Myocyte (in vitro differentiated cells): ENCODE measurements at regions not wholly inside any gene's neighbourhood (a gene's known extent, or its start where the extent isn't known, plus 50 kb on each side); places are given as distances from the start of the nearest gene placed in this dataset.

Experiments used
- DNase-seq: peaks from one replicate; pipeline ENCODE4 v3.0.0-alpha.2; 2012; ENCODE audit warnings: low read depth

GRCh38 chr3:1551741-1552140 lies 458.9 kb downstream of the CNTN6 start:
- DNase-seq, result no peak

- DNase-seq, result no peak
Observed at GRCh38 chr3:1552831-1553230, 460.0 kb downstream of the CNTN6 start.

DNA sequence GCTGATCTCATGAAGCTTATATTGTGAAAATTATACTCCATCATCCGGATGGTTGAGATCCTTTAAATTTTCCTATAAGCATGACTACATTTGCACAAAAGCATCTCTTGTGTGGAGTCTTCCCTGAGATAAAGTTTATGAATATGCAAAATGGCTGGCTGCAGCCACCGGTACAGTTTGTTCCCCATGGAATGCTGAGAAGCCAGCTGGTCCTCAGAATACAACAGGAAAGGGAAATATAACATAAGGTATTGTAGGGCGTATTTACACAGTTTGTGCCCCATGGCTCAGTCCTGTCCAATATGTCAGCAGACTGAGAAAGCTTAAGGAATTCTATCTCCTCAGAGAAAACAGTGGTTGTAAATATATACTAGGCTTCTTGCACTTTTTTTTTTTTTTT lies 468.6 kb downstream of the CNTN6 start:
- DNase-seq, result no peak

DNA sequence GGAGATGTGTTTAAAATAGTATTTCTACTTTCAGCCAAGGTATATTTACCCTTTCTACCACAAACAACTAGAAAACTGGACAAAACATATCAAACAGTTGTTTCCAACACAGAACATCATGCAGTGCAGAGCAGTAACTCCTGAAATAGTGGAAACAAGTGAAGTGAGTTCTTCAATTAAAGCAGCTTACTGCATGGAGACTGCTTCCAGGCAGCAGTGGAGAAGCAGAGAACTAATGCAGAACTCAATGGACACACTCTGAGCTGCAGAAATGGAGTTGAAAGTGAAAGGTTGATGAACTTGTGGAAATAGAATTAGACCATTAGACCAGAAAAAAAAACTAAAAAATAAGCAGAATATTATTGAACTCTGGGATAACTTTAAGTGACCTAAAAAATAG lies 478.9 kb downstream of the CNTN6 start:
- no peak for DNase-seq

DNA sequence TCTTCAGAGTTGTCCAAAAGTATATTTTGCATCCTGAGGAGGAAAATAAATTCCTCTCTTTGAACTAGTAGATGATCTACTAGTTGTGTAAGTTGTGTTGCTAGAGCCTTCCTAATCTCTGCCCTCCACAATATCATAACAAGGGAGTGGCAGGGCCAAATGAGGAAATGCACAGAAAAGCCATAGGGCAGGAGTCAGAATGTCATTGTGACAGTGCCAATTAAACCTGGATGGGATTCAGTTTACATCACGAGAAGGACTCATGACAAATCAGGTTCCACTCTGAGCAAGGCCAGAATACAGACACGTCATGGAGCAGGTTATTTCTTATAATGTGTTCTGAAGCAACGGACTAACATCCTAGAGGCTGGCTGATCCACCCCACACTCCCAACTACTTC lies 483.2 kb downstream of the CNTN6 start:
- DNase-seq, result no peak

DNA sequence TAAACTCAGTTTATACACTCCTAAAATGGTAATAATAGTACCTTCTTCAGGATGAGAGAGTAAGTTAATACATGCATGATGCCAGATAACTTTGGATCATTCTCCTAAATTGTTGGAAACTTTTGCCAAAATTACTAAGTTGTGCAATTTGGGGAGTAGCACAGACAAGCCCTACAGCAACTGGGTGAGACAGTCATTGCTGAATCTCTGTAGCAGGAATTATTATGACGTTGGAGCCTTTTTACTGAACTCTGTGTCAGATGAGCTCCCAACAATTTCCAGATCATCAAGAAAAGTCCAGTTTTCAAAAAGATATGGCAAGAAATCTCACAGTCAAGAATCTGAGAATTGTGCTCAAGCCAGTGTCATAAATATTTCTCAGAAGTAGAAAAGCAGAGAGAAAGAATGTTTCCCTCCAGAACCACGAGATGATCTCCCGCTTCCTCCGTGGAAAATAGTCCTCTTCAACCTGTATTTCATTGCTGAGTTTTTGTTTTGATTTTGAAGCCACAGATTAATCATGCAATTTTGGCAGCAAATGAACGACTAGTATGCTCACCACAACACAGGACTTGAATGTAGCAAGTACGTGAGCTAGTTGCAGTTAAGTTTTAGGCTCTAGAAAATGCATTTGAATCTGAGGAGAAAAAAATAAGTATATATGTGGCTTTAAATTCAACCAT lies 485.4 kb downstream of the CNTN6 start:
- no peak for DNase-seq

DNA sequence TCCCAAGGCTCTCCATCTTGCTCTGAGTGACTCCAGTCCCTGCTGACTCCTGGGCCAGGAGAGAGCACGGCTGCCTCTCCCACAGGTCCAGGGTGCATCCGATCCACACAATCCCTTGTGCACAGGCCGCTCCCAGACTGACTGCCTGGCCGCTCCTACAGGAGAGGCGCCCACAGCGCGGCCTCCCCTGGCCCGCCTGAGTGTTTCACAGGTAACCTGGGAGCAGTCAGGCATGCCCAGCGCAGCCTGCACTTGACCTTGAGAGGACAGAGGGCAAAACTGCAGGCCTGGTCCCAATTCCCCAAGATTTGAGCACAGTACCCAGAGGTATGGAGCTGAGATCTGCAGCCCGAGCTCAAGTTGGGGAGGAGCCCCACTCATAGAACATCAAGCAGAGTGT lies 490.2 kb downstream of the CNTN6 start:
- no peak for DNase-seq

GRCh38 chr3:1587426-1587825 lies 494.6 kb downstream of the CNTN6 start:
- DNase-seq, result no peak

DNA sequence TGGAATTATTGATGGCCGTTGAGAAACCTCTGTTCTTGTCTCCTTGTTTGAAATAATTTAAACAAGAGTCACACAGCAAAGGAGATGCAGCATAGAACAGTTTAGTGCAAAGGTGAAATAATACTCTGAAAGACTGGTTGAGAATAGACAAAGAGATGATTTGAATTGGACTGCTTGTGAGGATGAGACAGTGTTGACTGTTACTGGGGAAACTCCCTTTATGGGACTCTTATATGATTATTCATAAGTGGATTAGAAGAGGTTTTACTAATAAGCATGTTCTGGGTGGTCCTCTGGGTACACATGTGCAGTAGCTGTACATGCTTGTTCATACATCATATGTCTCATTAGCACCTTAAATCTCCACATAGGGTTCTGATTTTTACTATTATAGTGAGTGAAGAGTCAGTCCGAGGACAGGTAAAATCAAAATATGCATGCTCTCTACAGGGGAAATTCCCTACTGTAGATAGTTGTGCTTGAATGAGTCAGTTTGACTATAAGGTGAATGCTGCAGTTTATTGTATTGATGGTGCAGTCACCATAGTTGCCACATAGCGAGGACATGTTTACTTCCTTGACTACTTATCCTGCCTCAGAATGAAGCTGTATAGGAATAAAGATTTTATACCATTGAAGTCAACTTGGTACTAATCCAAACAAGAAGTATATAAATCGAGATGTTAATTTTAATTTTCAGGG lies 498.7 kb downstream of the CNTN6 start:
- no peak for DNase-seq

DNA sequence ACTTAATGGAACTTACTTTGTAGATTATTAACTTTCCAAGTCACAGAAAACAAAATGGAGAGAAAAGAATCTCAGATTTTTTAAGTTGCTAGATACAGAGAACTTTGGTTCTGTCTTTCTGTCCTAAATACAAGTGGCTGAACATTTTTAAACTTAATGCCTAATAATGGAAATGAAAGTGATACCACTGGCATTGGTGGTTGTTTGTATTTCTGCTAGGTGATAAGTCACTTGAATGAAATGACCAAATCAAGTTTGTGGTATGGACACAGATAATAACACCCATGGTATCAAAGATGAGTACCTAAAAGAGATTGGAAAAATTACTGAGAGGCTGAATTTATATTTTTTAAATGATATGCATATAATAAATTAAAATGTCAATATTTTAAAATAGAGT lies 502.1 kb downstream of the CNTN6 start:
- no peak for DNase-seq

GRCh38 chr3:1600206-1600605 lies 498.5 kb upstream of the CNTN4 start:
- DNase-seq, result no peak

- DNase-seq, result no peak
Observed at GRCh38 chr3:1600700-1601418, 497.8 kb upstream of the CNTN4 start.

DNA sequence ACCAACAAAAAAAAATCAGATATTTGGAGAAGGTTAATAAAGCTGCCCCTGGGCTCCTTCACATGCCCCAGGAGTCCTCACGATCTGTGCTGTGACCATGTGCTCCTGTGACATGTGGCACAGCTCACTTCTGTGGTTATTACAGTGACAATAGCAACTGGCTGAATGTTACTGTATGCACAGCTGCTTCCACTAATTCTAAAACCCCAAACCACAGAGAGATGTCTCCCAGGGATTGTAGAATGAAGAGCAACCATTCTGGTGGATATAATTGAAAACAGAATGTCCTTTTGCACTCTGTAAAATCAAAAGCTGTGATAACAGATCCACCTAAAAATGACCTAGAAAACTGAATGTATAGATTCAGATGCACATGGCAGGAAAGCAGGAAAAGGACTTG lies 489.2 kb upstream of the CNTN4 start:
- DNase-seq, result peak; percentile 44

DNA sequence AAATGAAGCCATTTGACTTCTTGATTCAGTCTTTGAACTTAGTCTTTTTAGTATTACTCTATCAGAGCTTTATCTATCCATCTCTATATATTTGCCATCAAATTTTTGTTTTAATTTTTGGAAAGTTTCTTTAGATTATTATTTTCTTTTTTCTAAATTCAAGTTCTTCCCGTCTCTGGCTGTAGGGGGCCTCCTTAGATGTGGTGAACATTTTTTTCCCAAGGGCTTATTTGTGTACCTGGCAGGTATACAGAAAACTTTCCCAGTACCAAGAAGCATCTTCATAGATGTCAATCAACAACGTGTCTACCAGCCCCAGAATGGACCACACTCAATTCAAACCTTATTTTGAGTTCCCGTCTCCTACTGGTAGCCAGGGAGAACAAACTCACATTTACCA lies 486.8 kb upstream of the CNTN4 start:
- DNase-seq, result no peak

DNA sequence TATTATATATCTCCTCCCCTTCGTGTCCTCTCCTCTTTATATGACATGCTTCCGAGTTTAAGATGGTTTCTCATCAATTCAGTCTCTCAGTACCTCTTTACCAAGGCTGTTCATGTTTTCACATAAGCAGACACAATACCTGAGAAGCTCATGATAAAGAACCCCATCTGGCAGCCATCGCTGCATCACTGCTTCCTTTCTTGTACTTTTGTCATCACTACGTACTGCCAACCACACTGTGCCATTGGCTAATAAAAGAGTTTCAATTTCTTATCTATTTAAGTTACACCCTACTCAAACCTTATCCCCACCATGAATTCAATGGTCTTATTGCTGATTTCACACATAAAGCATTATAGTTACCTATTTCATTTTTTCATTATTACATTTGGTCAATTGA lies 484.7 kb upstream of the CNTN4 start:
- no peak for DNase-seq

DNA sequence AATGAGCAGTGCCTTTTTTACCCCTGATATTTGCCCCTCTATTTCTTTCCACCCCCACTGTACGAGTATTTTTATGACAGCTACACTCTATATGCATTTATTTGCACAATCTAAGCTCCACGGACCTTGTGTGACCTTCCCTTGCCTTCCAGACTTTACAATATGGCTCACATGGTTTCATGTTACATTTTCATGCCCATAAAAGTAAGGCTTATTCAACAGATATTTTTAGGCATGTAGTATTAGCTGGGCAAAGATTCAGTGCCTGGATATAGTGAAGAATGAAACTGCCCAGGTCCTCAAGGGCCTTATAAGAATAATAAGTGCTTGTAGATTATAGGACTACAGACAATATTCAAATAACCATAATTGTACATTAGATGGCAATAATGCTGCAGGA lies 481.9 kb upstream of the CNTN4 start:
- DNase-seq, result no peak

- DNase-seq, result no peak
Observed at GRCh38 chr3:1623896-1624295, 474.8 kb upstream of the CNTN4 start.

DNA sequence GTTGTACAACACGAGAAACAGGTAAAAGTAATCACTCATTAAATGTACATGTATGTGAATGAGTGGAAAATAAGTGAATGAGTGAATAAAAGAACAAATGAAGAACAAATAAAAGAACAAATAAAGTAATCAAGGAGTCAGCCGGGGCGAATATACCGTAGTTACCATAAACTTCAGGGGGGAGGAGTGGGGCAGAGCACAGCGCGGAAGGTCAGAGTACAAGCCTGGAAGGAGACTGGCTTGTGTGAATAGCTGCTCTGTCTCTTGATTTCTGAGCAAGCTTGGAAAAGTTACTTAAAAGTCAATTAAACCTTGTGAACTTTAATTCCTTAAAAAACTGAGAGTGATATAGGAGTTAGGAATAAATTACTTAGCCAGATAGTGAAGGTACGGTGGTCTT lies 466.5 kb upstream of the CNTN4 start:
- no peak for DNase-seq

GRCh38 chr3:1661839-1662238 lies 436.8 kb upstream of the CNTN4 start:
- DNase-seq, result no peak

DNA sequence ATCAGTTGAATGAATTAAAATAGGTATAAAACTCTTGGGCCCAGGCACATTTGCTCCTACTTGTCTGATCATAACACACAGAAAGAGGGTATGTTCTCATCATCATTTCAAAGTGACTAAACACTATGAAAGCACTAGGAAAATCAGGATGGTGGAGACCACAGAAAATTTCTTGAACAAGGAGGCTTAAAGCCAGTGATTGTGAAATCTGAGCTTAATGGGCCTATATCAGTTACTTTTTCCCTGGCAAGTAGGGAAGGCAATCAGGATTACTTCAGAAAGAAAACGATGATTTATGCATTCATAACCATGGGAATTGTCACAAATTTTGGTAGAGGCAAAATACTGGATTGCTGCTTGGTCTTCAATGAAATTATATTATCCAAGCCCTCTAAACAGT lies 434.4 kb upstream of the CNTN4 start:
- DNase-seq, result no peak

DNA sequence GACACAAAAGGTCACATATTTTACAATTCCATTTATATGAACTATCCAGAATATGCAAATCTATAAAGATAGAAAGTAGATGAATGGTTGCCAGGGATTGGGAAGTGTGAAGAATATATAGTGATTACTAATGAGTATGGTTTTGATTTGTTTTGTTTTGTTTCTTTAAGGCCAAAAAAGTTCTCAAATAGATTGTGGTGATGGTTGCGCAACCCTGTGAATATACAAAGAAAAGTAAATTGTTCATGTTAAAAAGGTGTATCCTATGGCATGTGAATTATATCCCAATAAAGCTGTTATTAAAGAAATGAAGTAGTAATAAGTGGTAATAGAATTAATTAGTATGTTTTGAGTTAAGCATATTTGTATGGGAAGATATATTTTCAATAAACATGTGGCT lies 431.8 kb upstream of the CNTN4 start:
- no peak for DNase-seq

GRCh38 chr3:1677576-1678156 lies 421.0 kb upstream of the CNTN4 start:
- DNase-seq, result no peak
